Esophagus squamous epithelium (tissue), 4 donors: ENCODE measurements at regions not wholly inside any gene's neighbourhood (a gene's known extent, or its start where the extent isn't known, plus 50 kb on each side); places are given as distances from the start of the nearest gene placed in this dataset.

Experiments
- CTCF ChIP-seq, 6 experiments: fragments of 450-650 bp in 4 of 6; fragments of 200-600 bp in 2 of 6; sonication (generic) in 2 of 6; IDR thresholded peaks; one replicate each; pipeline ENCODE4 v1.5.1; 2016 to 2019; ENCODE audit warnings: antibody characterized with exemption in 6 of 6, mild to moderate bottlenecking in 4 of 6, moderate library complexity in 4 of 6
- POLR2A ChIP-seq, 4 donors: fragments of 450-650 bp; IDR thresholded peaks; one replicate each; pipeline ENCODE4 v1.6.1; 2017; ENCODE audit warnings: antibody characterized with exemption in 4 of 4, mild to moderate bottlenecking in 4 of 4, moderate library complexity in 3 of 4

- TF ChIP-seq CTCF (IDR thresholded peaks at IDR 0.05), result no peak
- no peak for TF ChIP-seq POLR2A (IDR thresholded peaks at IDR 0.05)
These were observed 352.5 kb upstream of the PITX2 start for GRCh38 chr4:110975338-110975737.
